Kidney capillary endothelial cell (primary cell): ENCODE measurements at regions not wholly inside any gene's neighbourhood (a gene's known extent, or its start where the extent isn't known, plus 50 kb on each side); places are given as distances from the start of the nearest gene placed in this dataset.
A peak's percentile ranks its signal among the peaks of the same experiment; 100 is the strongest.
"Not testable (repeated sequence)": the region's sequence is repeated elsewhere in the genome, so short reads cannot be mapped to it uniquely, and the experiment has no call there.

Source experiments
- DNase-seq: peaks from one replicate; pipeline ENCODE4 v3.0.0-alpha.2; 2018; ENCODE audit warnings: low spot score

DNA sequence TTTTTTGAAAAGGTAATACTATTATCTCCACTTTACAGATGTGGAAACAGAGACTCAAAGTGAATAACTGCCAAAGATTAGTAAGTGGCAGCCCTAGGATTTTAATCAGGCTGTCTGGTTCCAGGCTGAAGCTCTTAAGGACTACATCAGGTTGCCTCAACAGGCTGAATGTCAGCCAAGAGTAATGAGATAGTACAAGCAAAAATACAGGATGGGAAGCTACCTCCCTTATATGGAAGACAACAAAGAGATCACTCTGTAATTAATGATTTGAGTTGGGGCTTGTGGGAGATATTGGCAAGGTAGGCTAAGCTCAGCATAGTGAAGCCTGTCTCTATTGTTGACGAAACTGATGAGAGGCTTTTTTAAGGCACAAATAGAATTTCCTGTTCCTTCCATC lies 323.1 kb downstream of the KCNJ3 start:
- DNase-seq: no peak

DNA sequence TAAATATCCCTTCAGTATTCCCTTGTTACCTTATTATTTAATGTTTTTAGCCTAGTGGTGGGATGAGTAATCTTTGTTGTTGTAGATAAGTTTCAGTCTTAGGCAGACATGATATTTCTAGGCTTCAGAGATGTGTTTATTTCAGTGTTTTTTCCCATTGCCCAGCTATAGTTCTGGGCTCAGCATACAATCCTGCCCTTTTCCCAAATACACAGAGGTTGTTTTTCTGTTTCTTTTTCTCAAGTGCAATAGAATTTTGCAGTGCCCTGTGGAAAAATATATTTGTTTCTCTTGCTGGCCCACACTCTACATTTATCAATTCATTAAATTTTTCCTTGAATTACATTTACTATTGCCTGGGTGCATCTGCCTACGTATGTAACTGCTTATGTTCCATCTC lies 321.8 kb downstream of the KCNJ3 start:
- DNase-seq: no peak

DNA sequence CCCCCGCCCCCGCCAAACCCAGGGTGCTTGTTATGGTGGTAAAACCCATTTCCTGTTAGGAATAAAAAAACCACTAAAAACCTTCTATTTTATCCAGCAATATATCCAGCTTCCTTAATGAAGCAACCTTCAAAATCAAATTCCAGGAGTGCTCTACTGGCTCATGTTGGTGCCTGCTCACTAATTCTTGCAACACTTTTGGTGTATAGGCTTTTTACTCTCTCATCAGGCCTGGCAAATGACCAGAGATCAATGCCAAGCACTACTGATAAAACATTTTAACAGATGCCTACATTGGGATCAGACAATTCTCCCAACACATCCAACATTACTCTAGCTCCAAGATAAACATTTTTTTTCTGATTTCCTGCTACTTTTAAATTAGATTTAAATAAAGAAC lies 312.4 kb downstream of the KCNJ3 start:
- no peak for DNase-seq

DNA sequence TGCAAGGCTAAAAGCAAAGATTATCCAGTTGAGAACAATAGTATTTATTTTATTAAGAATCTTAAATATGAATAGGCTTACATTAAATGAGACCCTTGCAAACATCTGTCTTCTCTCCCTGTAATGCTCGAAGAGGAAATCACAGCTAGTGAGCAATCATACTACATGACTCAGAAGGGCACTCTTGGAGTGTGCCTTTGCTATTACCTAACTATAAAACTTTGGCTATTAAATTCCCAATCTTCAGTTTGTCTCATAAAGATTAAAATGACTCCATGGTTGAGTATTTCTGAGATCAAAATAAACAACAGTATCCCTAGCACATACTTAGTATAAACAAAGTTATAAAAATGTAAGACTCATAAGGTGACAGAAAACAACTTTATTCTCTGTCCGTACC lies 296.9 kb downstream of the KCNJ3 start:
- DNase-seq: peak; percentile 36

DNA sequence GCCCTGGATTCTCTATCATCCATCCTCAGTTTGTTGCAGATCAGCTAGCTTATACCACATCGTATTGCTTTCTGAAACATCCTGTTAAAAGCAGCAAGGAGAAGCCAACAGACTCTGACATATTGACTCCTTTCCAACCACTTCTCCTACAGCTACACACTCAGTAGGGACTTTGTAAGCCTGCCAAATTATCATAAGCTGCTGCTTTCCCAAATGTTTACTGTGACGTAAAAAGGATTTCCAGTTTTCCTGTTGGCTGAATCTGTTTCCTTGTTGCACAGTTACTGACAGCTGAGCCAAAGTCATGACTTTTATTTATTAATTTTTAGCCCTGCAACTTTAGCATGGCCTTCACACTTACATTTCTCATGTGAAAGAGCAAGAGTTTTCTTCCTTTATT lies 294.3 kb downstream of the KCNJ3 start:
- DNase-seq: no peak

DNA sequence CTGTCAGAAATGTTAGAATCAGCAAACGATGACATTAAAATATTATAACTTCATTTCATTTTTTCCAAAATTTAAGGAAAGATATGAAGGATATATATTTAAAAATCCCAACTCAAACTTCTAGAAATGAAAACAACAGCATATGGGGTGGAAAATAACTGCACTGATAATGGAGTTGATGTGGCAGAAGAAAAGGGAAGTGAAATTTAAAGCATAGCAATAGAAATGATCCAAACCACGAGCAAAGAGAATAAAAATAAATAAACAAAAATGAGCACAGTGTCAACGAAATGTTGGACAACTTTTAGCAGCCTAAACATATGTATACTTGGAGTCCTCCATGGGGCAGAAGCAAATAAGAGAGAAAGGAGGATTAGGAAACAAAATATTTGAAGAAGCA lies 280.2 kb downstream of the KCNJ3 start:
- no peak for DNase-seq

DNA sequence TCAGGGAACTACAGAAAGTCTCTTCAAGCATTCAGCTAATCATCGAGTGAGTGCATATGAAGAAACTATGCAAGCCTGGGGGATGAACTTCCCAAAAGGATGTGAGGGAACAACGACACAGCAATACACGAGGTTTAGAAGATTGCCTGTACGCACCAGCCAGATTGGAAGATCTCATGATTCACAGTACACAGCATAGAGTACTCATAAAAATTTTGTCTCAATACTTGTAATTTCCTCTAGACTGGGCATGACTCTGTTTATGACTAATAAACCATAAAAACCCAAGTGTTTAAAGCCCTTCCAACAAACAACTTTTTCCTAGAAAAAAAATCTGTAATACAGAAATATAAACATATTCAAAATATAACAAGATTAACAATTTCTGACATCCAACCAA lies 279.7 kb downstream of the KCNJ3 start:
- peak; percentile 65 for DNase-seq

DNA sequence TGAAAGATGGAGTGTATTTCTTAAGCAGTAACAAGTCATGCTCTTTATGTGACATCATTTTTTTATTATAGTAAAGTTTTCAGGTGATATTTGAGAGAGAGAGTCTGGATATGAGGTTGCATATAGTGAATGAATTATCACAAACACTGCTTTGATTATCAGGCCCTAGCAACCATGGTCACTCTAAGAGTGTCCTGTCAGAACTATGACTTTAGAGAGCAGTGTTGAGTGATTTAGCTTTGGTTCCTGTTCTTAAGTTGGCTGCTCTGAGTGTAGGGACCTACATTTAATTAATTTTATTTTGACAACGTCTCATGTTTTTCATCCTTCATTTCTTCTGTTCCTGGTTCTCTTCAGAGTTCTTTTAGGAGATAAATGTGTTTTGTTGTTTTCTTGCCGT lies 275.5 kb downstream of the KCNJ3 start:
- no peak for DNase-seq

DNA sequence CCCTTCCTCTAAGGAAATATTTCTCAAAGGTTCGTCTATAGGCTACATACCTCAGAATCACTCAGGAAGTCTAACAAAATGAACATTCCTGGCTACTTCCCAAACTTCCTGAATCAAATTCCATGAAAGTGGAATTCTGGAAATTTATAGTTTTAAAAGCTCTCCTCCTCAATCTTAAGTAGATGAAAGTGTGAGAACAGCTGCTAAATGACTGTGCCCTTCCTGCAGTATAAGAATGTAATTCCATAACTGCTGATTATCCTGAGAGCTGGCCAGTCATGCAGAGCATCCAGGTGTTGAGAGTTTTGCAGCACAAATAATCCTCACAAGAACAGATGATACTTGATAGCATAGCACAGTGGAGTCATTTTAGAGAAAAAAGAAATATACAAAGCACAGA lies 265.0 kb downstream of the KCNJ3 start:
- peak; percentile 68 for DNase-seq

DNA sequence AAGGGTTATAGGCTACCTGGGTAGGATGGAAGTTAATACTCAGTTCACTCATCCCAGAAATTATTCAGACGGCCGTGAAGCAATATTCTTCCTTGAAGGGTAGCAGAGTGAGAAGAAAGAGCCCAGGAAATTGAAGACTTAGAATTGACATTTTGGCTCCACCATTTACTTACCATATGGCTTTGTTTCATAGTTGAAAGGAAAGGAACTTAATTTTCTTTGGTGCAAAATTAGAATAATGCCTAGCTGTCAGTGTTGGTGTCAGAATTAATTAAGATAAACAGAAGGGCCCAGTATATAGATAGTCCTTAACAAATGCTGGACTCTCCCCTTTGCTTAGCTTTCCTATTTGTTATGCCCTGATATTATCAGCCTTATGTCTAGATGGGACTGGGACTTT lies 263.2 kb downstream of the KCNJ3 start:
- no peak for DNase-seq

DNA sequence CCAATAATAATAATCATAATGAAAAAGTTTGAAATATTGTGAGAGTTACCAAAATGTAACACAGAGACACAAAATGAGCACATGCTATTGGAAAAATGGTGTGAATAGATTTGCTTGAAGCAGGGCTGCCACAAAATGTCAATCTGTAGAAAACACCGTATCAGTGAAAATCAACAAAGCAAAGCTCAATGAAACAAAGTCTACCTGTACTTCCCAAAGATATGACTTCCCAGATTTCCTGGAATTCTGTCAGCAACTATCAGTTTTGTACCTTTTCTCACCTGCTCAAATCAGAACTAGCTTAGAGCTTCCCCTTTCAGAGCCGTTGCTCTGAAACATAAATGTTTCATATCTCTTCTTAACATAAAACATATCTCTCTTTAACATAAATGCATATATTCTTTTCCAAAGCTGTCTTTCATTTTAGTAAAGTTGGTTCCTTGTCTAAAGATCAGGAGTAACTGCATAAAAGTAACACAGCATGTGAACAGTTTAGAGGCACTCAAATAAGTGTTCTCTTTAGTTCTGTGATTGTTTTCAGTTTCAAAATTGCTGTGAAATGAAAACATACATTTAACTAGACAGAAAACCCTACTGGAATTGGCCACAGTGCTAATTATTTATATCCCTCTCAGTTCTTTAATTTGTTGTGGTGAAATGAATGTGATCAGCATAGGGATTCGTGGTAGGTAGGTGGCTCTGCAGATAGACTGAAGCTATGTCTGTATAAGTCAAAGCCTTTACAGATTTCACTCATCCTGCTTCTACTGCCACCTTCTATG lies 262.5 kb downstream of the KCNJ3 start:
- no peak for DNase-seq

DNA sequence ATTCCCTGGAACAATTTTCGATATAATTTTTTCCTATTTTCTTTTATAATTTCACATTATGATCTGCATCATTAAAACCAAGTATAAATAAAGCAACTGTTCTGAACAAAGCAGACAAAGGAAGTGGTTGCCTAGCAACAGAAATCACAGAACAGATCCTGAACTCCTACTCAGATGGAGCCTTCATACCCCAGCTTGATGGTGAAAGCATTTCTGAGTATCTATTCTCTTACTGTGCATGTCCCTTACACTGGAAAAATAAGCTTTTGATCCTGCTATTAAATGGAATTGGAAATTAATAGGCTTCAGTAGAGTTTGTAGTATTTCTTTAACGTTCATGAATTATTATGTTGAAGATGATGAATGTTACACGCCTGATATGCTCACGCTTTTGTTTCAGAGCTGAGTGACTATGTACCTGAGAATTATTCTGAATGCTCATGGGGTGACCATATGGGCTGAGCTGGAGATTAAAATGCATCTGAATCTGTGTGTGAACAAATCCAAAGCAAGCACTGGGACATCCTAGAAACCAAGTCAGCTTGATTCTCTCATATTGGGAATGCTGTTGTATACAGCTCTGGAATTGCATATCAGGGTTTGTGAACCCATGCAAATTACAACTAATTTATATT lies 254.0 kb downstream of the KCNJ3 start:
- DNase-seq: peak; percentile 13

DNA sequence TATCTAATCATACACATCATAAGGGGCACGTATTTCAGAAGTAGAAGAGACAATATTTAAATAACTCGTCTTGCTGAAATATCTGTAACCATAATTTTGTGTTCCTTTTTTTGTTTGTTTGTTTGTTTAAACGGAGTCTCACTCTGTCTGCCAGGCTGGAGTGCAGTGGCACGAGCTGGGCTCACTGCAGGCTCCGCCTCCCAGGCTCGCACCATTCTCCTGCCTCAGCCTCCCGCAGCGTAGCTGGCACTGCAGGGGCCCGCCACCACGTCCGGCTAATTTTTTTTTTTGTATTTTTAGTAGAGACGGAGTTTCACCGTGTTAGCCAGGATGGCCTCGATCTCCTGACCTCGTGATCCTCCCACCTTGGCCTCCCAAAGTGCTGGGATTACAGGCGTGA lies 248.9 kb downstream of the KCNJ3 start:
- DNase-seq: not testable (repeated sequence)

DNA sequence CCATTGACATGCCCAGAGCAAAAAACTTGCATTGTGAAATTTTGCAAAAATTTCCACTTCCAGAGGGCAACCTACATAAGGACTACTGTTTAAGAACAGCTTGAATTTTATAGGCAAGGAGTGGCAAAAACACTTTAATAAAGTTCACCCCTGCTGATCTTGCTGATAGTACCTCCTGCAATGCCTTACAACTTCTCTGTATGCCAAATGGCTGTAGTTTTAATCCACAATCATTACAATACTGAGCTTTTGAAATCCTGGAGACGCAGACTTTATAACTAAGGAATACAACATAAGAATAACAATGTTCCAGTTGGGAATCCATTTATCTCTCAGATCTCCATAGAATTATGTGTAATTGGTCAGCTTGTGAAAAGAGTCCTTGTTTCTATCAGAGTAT lies 247.5 kb downstream of the KCNJ3 start:
- no peak for DNase-seq

DNA sequence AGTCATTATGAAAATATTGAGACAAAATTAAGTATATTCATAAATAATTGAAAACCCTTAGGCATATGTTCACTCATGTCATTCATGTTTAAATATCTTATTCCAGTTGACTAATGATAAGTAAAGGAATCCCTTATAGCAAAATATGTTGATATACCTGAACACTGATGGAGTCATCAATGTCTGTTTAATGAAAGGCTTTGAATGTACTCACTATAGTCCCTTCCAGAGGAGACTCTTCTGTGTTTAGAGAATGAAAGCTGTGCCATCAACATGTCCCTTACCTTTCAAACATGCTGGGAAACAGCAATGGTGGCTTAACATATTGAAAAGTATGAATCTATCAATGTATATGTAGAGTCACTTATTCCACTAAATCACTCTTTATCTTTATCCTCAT lies 242.9 kb downstream of the KCNJ3 start:
- DNase-seq: no peak

DNA sequence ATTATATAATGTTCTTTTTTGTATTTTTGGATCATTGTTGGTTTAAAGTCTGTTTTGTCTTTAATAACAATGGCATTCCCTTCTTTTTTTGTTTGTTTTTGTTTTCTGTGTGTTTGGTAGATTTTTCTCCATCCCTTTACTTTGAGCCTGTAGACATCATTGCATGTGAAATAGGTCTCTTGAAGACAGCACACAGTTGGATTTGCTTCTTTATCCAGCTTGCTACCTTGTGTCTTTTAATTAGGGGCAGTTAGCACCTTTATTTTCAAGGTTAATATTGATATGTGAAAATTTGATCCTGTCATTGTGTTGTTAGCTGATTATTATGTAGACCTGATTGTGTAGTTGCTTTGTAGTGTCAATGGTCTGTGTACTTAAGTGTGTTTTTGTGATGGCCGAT lies 235.7 kb downstream of the KCNJ3 start:
- DNase-seq: no peak

DNA sequence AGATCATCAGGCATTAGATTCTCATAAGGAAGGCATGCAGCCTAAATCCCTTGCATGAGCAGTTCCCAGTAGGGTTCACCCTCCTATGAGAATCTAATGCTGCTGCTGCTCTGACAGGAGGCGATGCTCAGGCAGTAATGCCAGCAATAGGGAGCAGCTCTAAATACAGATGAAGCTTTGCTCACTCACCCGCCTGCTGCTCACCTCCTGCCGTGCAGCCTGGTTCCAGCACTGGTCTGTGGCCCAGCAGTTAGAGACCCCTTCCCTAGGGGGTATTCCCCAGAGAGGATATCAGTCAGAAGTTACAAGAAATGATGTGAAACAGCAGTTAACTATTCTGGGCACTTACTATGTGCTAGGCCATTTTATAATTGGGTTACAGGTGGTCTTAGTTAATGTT lies 226.0 kb downstream of the KCNJ3 start:
- no peak for DNase-seq

DNA sequence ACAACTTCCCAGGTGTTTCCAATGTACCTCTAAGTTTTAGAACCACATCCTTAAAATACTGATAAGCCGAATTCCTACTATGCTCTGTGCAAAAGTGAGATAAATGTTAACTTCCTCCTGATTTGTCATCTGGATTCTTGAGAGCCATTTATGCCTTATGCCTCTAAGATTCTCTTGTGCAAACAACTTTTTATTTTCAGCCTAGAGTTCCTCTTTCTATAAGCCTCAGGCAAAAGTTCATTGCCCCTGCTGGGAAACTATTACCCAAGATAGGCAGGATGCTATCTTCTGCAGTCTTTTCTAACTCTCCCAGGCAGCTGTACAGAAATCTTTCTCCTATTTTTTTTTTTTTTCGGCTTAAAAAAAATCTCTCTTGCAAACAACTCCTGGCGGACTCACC lies 216.1 kb downstream of the KCNJ3 start:
- DNase-seq: no peak

DNA sequence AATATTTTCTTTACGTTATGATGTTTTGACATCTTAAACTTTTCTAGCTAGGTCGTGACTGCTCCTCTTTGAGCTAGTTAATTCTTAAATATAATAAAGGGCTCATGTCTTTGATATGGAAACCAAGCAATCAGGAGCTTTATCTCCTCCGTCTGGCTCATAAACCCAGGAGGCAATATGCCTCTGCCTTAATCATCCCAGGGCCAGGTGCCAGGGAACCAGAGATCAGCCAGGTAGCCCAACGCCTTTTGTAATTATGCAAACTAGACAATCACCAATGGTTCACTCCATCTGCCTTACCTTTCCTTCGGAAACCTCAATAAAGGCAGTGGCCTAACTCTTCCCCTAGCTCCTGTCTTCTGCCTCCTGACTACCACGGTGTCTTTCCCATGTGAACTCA lies 213.7 kb downstream of the KCNJ3 start:
- DNase-seq: no peak

DNA sequence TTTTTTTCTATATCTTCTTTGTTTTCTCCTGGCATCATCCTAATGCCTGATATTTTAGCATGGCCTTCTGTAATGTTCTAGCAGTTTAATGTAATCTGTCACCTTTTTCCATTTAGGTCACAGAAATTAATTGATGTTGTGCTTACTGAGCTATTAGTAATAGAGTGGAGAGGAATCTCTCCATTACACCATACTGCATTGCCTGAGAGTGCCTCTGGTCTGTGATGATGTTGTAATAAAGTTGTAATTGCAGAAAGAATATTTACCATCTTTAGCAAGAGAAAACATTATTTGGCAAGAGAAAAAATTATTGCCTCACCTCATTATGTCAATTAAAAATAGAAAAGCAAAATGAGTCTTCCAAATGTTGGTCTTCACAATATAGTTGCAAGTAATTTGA lies 213.2 kb downstream of the KCNJ3 start:
- no peak for DNase-seq

DNA sequence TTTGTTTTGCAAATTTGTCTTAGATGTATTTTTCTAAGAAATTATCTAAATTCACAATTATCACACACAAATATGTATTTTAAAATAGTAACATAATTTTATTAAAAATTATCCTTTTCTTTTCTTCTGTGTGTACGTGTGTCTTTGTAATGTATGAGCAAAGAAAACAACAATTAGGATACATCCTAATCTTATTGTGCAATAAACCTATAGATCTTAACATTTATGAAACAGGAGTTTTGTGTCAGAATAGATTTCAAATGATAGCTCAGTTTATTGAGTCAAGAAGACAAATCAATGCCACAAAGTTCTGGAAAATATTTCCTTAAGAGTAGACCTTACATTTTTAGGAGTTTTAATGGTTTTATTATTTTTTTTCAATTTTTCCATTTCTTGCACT lies 212.2 kb downstream of the KCNJ3 start:
- DNase-seq: no peak

DNA sequence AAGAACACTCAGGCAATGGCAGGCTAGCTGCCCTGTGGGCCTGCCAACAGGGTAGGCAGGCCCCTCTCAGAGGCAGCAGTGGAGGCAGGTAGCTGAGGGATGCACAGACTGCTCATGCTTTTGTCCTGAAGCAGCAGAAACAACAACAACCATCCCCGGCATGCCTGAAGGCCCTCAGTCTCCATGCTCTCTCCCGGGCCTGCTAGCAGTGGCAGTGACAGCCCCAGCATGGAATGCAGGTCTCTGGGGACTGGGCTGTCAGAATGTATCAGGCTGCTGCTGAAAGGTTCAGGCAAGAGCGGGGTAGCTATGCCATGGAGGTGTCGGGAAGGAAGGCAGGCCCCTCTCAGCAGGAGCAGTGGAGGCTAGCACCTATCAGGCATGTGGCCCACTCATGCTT lies 209.8 kb downstream of the KCNJ3 start:
- DNase-seq: no peak
